IPS-NIHi11 (cell line): ENCODE measurements at regions not wholly inside any gene's neighbourhood (a gene's known extent, or its start where the extent isn't known, plus 50 kb on each side); places are given as distances from the start of the nearest gene placed in this dataset.

ENCODE experiments used
- DNase-seq: peaks from one replicate; pipeline ENCODE4 v3.0.0; 2012; ENCODE audit warnings: mixed read lengths, low spot score

- no peak for DNase-seq
These were observed 478.9 kb upstream of the PSMD7 start for GRCh38 chr16:73817526-73818324.

- no peak for DNase-seq
These were observed 483.1 kb upstream of the PSMD7 start for GRCh38 chr16:73813527-73813926.

- no peak for DNase-seq
These were observed 492.2 kb upstream of the PSMD7 start for GRCh38 chr16:73804456-73804855.

- no peak for DNase-seq
These were observed 498.1 kb upstream of the PSMD7 start for GRCh38 chr16:73798471-73798870.

DNA sequence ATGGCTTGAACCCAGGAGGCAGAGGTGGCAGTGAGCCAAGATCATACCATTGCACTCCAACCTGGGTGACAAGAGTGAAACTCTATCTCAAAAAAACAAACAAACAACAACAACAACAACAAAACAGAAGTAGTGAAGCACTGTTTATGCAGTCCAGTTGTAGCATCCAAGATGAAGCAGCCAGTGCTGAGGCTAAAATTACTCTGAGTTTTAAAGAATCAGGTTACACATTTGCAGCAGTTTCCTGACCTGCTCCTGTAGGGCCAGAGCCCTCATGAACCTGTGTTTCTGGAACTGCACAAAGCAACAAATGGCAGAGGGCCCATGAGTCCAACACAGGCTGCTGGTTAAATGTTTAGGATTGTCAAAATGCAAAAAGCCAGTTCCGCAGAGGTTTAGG lies 499.5 kb upstream of the PSMD7 start:
- DNase-seq = no peak

GRCh38 chr16:73796241-73796640 lies 500.4 kb upstream of the PSMD7 start:
- no peak for DNase-seq

GRCh38 chr16:73794994-73795393 lies 501.6 kb upstream of the PSMD7 start:
- no peak for DNase-seq

GRCh38 chr16:73793871-73794437 lies 502.7 kb upstream of the PSMD7 start:
- DNase-seq = no peak

DNA sequence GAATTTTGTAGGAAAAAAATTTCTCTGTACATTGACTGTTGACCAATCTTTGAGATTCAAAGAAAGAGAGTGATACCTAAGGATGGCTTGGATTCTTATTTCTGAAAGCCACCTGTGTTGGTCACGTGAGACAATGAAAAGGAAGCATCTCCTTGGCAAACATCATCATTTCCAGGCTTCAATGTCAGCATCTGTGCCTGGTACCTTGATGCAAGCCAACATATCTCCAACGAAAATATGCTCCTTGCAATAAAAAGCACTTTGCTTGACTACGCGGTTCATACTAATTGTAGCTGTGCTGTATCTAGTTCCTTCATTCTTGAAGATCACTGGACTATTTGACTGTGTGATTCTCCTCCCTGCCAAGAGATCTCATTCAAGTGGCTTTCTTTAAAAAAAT lies 503.4 kb upstream of the PSMD7 start:
- no peak for DNase-seq

- no peak for DNase-seq
These were observed 504.2 kb upstream of the PSMD7 start for GRCh38 chr16:73792199-73793020.

DNA sequence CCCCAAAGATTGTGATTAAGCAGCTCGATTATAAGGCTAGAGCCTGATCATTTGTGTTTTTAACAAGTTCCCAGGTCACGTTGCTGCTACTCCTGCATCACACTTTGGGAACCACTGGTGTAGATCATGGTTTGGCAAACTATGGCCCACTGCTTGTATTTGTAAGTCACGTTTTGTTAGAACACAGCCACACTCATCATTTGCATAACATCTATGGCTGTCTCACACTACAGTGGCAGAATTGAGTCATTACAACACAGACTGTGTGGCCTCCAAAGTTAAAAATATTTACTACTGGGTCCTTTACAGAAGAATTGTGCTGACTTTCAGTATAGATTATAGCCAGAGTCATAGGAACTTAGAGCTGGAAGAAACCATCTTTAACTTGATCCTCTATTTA lies 515.3 kb upstream of the PSMD7 start:
- no peak for DNase-seq

- DNase-seq = no peak
These were observed 517.7 kb upstream of the PSMD7 start for GRCh38 chr16:73778887-73779286.

DNA sequence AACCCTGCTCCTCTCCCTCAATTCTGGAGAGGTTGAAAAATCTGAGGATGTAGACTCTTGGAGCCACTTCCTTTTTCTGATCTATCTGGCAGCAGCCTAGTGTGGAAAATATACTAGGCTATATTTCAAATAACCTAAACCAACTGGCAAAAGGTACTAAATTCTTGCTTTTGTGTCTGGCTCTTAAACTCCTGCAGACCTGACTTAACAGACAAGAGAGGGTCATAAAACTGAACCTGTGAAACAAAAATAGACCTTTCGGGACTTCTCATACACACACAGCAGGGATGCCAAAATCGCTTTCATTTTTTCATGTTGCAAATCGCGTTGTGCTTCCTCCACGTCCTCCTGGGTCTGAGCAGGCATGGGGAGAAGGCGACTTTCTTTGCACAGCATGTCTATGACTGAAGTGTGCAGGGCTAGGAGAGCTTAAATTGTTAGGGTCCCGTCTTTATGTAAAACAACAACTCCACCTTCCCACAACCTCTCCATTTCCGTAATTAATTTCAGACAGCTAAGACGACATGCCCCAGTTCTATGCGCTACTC lies 520.7 kb upstream of the PSMD7 start:
- no peak for DNase-seq

DNA sequence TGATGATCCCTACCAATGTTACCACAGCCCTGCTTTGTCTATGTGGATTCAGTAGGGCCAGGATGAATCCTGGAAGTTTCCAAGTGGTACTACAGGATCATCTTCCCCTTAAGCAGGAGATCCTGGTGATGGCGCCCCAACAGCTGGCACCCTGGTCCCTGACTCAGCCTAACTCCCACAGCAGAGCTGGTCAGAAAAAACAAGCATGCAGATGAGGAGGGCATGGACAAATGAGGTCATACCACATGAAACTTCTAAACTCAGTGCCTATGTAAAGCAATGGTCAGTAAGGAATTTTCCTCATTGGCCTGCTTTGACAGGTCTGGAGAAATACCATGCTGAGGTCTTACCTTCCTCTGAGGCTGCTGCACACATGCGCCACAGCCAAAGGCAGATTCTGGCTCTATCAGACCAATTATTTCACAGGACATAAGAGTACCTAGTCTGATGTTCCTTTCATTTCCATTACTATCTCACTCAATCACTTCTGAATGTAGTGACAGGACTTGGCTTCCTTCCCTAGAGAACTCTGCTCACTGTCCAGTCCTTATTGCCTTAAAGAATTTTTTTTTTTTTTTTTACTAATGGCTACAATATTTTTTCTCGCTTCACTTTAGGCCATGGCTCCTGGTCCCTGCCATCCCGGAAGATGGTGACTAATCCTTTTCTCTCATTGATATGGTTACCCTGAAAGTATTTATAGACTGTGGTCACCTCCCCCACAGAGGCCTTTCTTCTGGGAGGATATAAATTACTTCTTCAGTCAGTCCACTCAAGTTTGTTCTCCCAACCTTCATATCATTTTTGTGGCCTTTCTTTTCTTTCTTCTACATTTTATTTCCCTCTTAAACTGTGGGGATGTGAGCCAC lies 525.2 kb upstream of the PSMD7 start:
- no peak for DNase-seq

DNA sequence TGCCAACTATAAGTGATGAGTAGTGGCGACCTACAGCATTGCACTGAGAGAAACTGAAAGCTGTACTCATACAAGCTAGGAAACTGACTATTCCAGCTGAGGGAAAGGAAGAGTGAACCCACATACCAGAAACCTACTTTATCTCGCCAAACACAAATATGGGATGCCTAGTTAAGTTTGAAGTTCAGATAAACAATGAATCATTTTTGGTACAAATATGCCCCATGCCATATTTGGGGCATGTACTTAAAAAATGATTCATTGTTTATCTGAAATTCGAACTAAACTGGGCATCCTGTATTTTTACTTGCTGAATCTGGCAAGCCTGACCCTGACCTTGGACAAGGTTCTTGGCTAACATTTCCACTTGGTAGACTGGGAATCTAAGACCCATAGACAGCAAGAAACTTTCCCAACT lies 527.8 kb upstream of the PSMD7 start:
- no peak for DNase-seq

DNA sequence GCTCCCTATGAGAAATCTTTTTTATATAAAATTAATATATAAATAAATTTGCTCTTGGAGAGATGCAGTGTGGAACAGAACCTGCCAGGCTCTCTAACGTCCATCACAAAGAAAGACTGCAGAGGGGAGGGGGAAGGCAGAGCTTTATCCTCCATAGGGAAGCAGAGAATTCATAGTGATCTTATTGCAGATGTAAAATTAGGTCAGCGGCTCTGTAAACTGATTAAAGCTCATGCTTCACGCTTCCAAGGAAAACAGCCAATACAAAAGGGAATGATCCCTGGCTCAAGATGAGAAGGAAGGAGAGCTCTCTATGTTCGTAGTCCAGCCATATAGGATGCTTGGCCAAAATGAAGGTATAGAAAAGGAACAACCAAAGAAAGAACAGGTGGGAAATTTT lies 532.3 kb upstream of the PSMD7 start:
- no peak for DNase-seq

DNA sequence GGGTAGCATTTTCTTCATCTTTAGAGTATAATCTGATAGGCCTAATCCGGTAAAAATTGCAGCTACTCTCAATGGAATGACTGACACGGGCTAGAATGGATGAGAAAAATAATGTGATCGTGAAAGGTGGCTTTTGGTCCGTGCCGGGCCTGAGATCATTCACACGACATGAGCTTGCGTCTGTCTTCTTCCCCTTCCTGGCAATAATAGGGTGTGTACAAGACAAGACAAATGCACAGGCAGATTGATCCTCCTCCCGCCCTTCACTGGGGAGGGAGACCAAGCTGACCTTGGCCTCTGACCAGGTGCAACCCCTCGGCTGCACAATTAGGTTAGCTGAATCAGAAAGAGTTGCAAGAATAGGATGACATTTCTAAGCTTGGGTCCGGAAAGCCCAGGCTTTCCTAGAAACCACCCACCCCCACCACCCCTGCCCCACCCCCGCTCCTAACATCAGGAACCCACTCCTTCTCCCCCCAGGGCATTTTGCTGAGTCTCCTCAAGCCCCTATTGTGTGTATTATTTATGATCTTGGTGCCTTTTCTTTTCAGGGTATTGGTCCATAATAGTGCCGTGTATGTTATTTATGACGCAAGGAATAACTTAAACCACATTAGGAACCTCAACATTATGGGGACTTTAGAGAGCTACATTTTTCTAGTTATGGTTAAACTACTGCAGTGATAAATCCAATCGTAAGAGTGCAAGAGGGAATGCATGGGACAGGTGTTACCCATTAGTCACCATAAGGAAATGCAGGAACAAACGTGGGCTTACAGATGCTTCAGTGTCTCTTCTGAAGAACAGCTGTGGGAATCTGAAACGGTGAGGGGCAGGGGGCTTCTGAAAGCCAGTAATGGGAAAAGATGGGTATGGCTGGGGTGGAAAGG lies 540.1 kb upstream of the PSMD7 start:
- no peak for DNase-seq

- DNase-seq = no peak
These were observed 542.7 kb upstream of the PSMD7 start for GRCh38 chr16:73753931-73754330.

DNA sequence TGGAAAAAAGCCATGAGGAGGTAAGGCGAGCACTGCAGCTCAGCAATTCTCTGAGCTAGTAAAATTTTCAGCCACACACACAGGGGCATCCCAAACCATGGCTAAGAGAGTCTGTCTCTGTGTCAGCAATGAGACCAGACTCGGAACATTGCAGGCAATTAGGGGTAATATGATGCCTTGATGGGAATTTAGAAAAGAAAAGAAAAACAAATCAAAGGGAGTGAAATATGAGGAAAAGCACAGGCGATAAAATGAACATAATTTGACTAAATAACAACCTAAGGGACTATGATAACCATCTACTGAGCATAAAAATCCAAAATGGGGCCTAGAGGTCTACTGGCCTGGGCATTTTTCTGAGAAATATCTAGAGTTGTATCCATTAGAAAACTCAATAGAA lies 546.0 kb upstream of the PSMD7 start:
- no peak for DNase-seq

- DNase-seq = no peak
These were observed 549.3 kb upstream of the PSMD7 start for GRCh38 chr16:73747328-73747727.

DNA sequence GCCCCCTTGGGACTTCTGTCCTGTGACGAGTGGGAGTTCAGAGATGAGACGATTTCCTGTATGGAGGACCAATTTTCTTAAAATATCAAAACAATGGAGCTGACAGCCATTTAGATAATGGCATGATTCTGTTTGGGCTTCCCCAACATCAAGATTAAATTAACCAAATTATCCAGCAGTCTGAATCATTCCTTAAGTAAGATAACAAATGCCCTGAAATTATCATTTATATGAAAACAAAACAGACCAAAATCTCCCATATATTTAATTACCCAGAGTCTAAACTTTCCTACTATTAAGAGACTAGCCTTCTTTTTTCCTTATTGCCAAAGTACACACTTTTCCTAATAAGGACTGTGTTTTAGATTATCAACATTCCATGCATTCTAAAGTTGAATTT lies 550.1 kb upstream of the PSMD7 start:
- no peak for DNase-seq
